LoVo (cell line): ENCODE measurements at regions not wholly inside any gene's neighbourhood (a gene's known extent, or its start where the extent isn't known, plus 50 kb on each side); places are given as distances from the start of the nearest gene placed in this dataset.

Source experiments
- DNase-seq: peaks from one replicate; pipeline ENCODE4 v3.0.0-alpha.2; 2016; ENCODE audit warnings: low spot score

GRCh38 chr2:152875701-152876695 is 157.6 kb downstream of the ARL6IP6 start:
- DNase-seq, result no peak

- no peak for DNase-seq
Measured at GRCh38 chr2:152874955-152875354, 156.5 kb downstream of the ARL6IP6 start.

GRCh38 chr2:152870239-152870638 is 151.8 kb downstream of the ARL6IP6 start:
- DNase-seq, result no peak

- DNase-seq, result no peak
Measured at GRCh38 chr2:152867397-152867796, 149.0 kb downstream of the ARL6IP6 start.

- DNase-seq, result no peak
Measured at GRCh38 chr2:152864601-152865149, 146.3 kb downstream of the ARL6IP6 start.

- no peak for DNase-seq
Measured at GRCh38 chr2:152863826-152864225, 145.4 kb downstream of the ARL6IP6 start.

GRCh38 chr2:152861349-152861942 is 143.0 kb downstream of the ARL6IP6 start:
- DNase-seq, result peak; percentile 53

GRCh38 chr2:152858594-152859265 is 140.3 kb downstream of the ARL6IP6 start:
- DNase-seq, result no peak

- no peak for DNase-seq
Measured at GRCh38 chr2:152846697-152847470, 128.5 kb downstream of the ARL6IP6 start.

- no peak for DNase-seq
Measured at GRCh38 chr2:152835674-152836073, 117.3 kb downstream of the ARL6IP6 start.

GRCh38 chr2:152827944-152828343 is 109.5 kb downstream of the ARL6IP6 start:
- DNase-seq, result no peak

- DNase-seq, result peak; percentile 2
Measured at GRCh38 chr2:152826581-152827279, 108.3 kb downstream of the ARL6IP6 start.

- peak; percentile 11 for DNase-seq
Measured at GRCh38 chr2:152825834-152826233, 107.4 kb downstream of the ARL6IP6 start.

GRCh38 chr2:152823905-152824304 is 105.5 kb downstream of the ARL6IP6 start:
- no peak for DNase-seq

GRCh38 chr2:152822676-152823075 is 104.3 kb downstream of the ARL6IP6 start:
- DNase-seq, result no peak

- DNase-seq, result no peak
Measured at GRCh38 chr2:152820048-152820447, 101.6 kb downstream of the ARL6IP6 start.

- DNase-seq, result no peak
Measured at GRCh38 chr2:152815634-152816257, 97.3 kb downstream of the ARL6IP6 start.

GRCh38 chr2:152814475-152815030 is 96.1 kb downstream of the ARL6IP6 start:
- DNase-seq, result peak; percentile 5

- no peak for DNase-seq
Measured at GRCh38 chr2:152813351-152813750, 94.9 kb downstream of the ARL6IP6 start.
